ENCODE measurements at regions not wholly inside any gene's neighbourhood (a gene's known extent, or its start where the extent isn't known, plus 50 kb on each side); places are given as distances from the start of the nearest gene placed in this dataset.
"Not testable (repeated sequence)": the region's sequence is repeated elsewhere in the genome, so short reads cannot be mapped to it uniquely, and the experiment has no call there.

DNA sequence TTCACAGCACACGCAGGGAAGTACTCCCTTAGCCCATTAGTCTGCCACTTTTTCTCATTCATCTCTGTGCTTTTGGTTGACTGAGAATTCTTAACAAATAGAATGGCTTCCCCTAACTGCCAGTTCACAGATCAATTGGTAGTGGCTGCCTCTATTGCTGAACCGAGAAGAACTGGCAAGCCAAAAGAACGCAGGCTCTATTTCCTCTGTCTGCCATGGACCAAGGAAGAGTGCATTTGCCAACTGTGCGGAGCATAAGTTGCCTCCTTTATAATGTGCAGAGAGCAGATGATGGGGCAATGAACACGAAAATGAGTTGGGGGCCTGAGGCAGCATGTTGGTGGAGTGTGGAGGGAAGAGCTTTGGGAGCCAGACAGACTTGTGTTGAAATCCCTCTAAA is 483.1 kb upstream of the CAMK1G start:
- no peak for DNase-seq

GRCh38 chr1:209101106-209101505 is 482.4 kb upstream of the CAMK1G start:
- no peak for DNase-seq

DNA sequence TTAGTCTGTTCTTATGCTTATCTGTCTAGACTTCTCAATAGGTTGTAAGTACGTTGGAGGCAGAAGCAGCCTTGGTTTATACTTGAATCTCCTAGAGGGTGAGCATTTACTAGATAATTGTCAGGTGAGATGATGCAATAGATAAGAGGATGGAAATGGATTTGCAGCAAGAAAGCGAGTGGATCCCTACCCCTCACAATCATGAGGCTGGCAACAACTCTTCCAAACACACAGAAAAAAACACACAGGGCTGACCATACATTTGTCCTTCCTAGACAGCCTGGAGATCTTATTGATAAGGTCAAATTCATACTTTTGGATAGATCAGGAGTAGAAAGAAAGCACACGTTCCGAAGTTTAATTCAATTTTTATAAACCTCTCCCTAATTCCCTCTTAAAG is 481.4 kb upstream of the CAMK1G start:
- DNase-seq = no peak

DNA sequence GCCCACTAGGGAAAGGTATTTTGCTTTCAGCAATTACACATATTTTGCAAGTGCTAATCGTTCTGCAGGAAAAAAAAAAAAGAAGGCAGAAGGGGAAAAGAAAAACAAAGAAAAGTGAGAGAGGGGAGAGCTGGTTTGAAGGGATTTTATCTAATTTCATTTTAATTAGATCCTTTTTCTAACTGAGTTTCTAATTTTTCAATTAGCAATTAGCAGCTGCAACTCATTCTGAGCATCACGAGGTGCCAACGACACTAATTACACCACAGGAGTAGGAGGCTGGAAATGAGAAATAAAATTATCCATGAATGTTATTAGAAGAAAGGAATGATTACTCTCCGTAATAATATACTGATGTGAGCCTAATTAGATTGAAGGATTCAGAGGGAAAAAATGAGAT is 481.0 kb upstream of the CAMK1G start:
- no peak for DNase-seq

GRCh38 chr1:209103092-209103491 is 480.4 kb upstream of the CAMK1G start:
- DNase-seq = no peak

- DNase-seq = no peak
Measured at GRCh38 chr1:209104646-209105045, 478.9 kb upstream of the CAMK1G start.

GRCh38 chr1:209105701-209106100 is 477.8 kb upstream of the CAMK1G start:
- no peak for DNase-seq

GRCh38 chr1:209106237-209106741 is 477.2 kb upstream of the CAMK1G start:
- DNase-seq = no peak

- DNase-seq = no peak
Measured at GRCh38 chr1:209106861-209107260, 476.7 kb upstream of the CAMK1G start.

- no peak for DNase-seq
Measured at GRCh38 chr1:209107535-209107934, 476.0 kb upstream of the CAMK1G start.

- no peak for DNase-seq
Measured at GRCh38 chr1:209109001-209109785, 474.3 kb upstream of the CAMK1G start.

DNA sequence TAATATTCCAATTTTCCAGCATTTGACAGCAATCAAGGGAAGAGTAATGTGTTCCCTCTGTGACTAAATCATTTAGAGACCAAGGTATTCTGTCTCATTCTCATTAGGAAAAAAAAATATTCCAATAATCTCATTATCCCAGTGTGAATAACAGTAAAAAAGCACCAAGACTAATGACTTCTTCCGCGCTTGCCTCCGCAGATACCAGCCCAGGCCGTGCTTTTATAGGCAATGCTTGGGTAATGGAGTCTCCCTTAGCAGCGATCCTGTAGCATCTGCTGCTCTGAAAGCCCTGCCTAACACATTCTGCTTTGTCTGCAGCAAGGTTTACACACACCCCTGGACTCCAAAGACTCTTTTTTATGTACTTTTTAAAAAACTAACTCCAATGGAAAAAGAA is 470.0 kb upstream of the CAMK1G start:
- no peak for DNase-seq

- DNase-seq = no peak
Measured at GRCh38 chr1:209116705-209117104, 466.8 kb upstream of the CAMK1G start.

- no peak for DNase-seq
Measured at GRCh38 chr1:209123601-209124000, 459.9 kb upstream of the CAMK1G start.

DNA sequence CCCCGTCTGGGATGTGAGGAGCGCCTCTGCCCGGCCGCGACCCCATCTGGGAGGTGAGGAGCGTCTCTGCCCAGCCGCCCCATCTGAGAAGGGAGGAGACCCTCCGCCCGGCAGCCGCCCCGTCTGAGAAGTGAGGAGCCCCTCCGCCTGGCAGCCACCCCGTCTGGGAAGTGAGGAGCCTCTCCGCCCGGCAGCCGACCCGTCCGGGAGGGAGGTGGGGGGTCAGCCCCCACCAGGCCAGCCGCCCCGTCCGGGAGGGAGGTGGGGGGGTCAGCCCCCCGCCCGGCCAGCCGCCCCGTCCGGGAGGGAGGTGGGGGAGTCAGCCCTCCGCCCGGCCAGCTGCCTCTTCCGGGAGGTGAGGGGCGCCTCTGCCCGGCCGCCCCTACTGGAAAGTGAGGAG is 454.4 kb upstream of the CAMK1G start:
- DNase-seq = not testable (repeated sequence)

GRCh38 chr1:209130886-209131285 is 452.6 kb upstream of the CAMK1G start:
- no peak for DNase-seq

GRCh38 chr1:209132736-209133467 is 450.6 kb upstream of the CAMK1G start:
- DNase-seq = no peak

DNA sequence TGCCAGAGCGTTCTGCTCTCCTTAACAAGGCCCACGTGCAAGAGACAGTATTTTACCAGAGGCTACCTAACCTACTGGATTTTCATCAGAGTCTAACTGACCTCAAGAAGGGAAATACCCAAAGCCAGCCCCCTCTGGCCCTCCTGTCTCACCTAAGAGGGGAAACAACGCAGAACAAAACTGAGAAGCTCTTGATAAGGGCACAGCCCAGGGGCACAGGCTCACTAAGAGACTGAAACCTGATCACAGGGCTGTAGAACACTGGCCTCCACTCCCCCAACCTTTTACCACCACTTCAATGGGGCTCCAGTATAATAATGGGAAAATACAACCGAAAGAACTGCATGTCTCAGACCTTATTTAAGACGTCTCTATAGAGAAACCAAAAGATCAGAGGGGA is 449.5 kb upstream of the CAMK1G start:
- no peak for DNase-seq

- no peak for DNase-seq
Measured at GRCh38 chr1:209143916-209144315, 439.6 kb upstream of the CAMK1G start.

GRCh38 chr1:209150114-209150513 is 433.4 kb upstream of the CAMK1G start:
- DNase-seq = no peak

DNA sequence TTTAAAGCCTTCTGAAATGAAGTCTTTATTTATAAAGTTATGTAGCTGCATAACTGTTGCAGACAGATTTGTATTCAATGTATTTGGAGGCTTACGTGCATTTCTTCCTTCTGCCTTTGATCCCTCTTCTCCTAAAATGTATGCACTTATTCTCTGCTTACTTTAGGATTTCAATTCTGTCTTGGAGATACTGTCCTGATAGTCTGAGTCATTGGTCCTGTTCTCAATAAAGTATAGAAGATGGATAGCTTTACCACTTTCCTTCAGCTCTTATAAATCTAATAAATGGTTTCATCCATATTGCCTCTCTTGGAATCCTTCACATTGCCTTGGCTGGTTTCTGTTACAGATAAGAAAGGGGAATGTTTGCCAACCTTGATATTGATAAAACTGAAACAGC is 430.1 kb upstream of the CAMK1G start:
- DNase-seq = no peak

GRCh38 chr1:209154912-209155311 is 428.6 kb upstream of the CAMK1G start:
- no peak for DNase-seq

DNA sequence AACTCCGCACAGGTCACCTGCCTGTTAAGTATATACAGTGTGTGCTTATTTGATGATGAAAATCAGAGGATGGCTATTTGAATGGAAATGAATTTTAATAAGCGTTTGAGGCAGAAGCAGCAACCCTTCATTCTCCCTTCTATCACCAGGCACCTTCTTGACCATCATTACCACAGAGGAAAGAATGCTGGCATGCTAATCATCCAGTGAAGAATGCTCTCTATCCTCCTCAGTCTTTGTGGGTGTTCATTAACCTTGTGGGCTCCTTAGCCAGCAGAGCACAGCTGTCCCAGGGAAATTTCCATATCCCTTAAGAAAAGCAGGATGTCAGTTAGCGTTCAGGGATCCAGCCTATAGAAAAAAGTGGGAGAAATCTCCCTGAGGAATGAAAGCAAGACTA is 428.0 kb upstream of the CAMK1G start:
- no peak for DNase-seq

GRCh38 chr1:209156991-209157390 is 426.5 kb upstream of the CAMK1G start:
- no peak for DNase-seq
